ENCODE measurements at regions not wholly inside any gene's neighbourhood (a gene's known extent, or its start where the extent isn't known, plus 50 kb on each side); places are given as distances from the start of the nearest gene placed in this dataset.

GRCh38 chr18:41197967-41198366 lies 757.1 kb upstream of the PIK3C3 start:
- no peak for TF ChIP-seq CTCF (IDR thresholded peaks at IDR 0.05; ENCODE audit: insufficient read depth, low read length, severe bottlenecking)
- DNase-seq (ENCODE audit: low read depth): no peak
- Histone ChIP-seq H3K4me3 (ENCODE audit: low read depth, low read length) (no peak overlapping the region), H3K36me3 (ENCODE audit: control insufficient read depth, insufficient read depth, low read length) (no peaks in the 10 kb centered on the region), H3K27me3 (ENCODE audit: control insufficient read depth, insufficient read depth, low read length) (no peaks in the 10 kb centered on the region)
- no peak for FAIRE-seq

- Histone ChIP-seq H3K4me3 (ENCODE audit: low read depth, low read length) (no peak overlapping the region), H3K36me3 (ENCODE audit: control insufficient read depth, insufficient read depth, low read length) (no peaks in the 10 kb centered on the region), H3K27me3 (ENCODE audit: control insufficient read depth, insufficient read depth, low read length) (no peaks in the 10 kb centered on the region)
- FAIRE-seq (no peak), DNase-seq (ENCODE audit: low read depth) (peak; percentile 59)
- no peak for TF ChIP-seq CTCF (IDR thresholded peaks at IDR 0.05; ENCODE audit: insufficient read depth, low read length, severe bottlenecking)
Observed at GRCh38 chr18:41170346-41170745, 784.7 kb upstream of the PIK3C3 start.

- H3K4me3 ChIP-seq (ENCODE audit: low read depth, low read length): no peak overlapping the region
- no peak for TF ChIP-seq CTCF (IDR thresholded peaks at IDR 0.05; ENCODE audit: insufficient read depth, low read length, severe bottlenecking)
- no peaks in the 10 kb centered on the region for H3K36me3 ChIP-seq (ENCODE audit: control insufficient read depth, insufficient read depth, low read length)
- no peak for FAIRE-seq
- DNase-seq (ENCODE audit: low read depth): no peak
- H3K27me3 ChIP-seq (ENCODE audit: control insufficient read depth, insufficient read depth, low read length): no peaks in the 10 kb centered on the region
Observed at GRCh38 chr18:41165625-41166024, 789.4 kb upstream of the PIK3C3 start.

GRCh38 chr18:41162781-41163180 lies 792.3 kb upstream of the PIK3C3 start:
- DNase-seq (ENCODE audit: low read depth) (peak; percentile 80), FAIRE-seq (no peak)
- Histone ChIP-seq H3K27me3 (ENCODE audit: control insufficient read depth, insufficient read depth, low read length) (no peaks in the 10 kb centered on the region), H3K36me3 (ENCODE audit: control insufficient read depth, insufficient read depth, low read length) (no peaks in the 10 kb centered on the region), H3K4me3 (ENCODE audit: low read depth, low read length) (no peak overlapping the region)
- TF ChIP-seq CTCF (IDR thresholded peaks at IDR 0.05; ENCODE audit: insufficient read depth, low read length, severe bottlenecking): no peak

- no peaks in the 10 kb centered on the region for H3K27me3 ChIP-seq (ENCODE audit: control insufficient read depth, insufficient read depth, low read length)
- no peak for DNase-seq (ENCODE audit: low read depth)
- H3K4me3 ChIP-seq (ENCODE audit: low read depth, low read length): no peak overlapping the region
- TF ChIP-seq CTCF (IDR thresholded peaks at IDR 0.05; ENCODE audit: insufficient read depth, low read length, severe bottlenecking): no peak
- FAIRE-seq: no peak
- no peaks in the 10 kb centered on the region for H3K36me3 ChIP-seq (ENCODE audit: control insufficient read depth, insufficient read depth, low read length)
Observed at GRCh38 chr18:41162191-41162590, 792.8 kb upstream of the PIK3C3 start.

All from bronchial epithelial cell (primary cell).